ENCODE measurements at regions not wholly inside any gene's neighbourhood (a gene's known extent, or its start where the extent isn't known, plus 50 kb on each side); places are given as distances from the start of the nearest gene placed in this dataset.

GRCh38 chr13:44664308-44664707, 88.2 kb upstream of the TSC22D1 start:
- H3K36me3 ChIP-seq (ENCODE audit: insufficient read depth, low read length, poor library complexity, severe bottlenecking): no peaks in the 10 kb centered on the region
- BruUV-seq (replicated peaks): no TSS peak
- CTCF ChIA-PET: no interaction called here
- no peak for TF ChIP-seq EZH2 (IDR thresholded peaks at IDR 0.05; ENCODE audit: borderline replicate concordance, low read depth, low read length, poor library complexity, severe bottlenecking)
- no peak for TF ChIP-seq CTCF (conservative IDR thresholded peaks at IDR 0.05; ENCODE audit: low read depth, low read length)
- H3K9me3 ChIP-seq (ENCODE audit: low read depth, low read length, poor library complexity, severe bottlenecking): no peaks in the 10 kb centered on the region
- no peak overlapping the region for H3K27ac ChIP-seq (ENCODE audit: low read depth, low read length, poor library complexity, severe bottlenecking)
- H3K27me3 ChIP-seq (replicated peaks; ENCODE audit: insufficient read depth, low read depth, low read length, poor library complexity): peaks cover 2% of the 10 kb centered on the region
- POLR2A ChIA-PET (ENCODE audit: low non-redundant PET): no interaction called here
- no peaks in the 10 kb centered on the region for H3K4me1 ChIP-seq (ENCODE audit: insufficient read depth, low read length, poor library complexity, severe bottlenecking)
- no peak for DNase-seq (ENCODE audit: low spot score)
- H3K4me3 ChIP-seq (ENCODE audit: low read depth, low read length, poor library complexity, severe bottlenecking): no peak overlapping the region
- intact Hi-C loops (cut with micrococcal nuclease; ENCODE audit: unreplicated experiment): no loop called here

DNA sequence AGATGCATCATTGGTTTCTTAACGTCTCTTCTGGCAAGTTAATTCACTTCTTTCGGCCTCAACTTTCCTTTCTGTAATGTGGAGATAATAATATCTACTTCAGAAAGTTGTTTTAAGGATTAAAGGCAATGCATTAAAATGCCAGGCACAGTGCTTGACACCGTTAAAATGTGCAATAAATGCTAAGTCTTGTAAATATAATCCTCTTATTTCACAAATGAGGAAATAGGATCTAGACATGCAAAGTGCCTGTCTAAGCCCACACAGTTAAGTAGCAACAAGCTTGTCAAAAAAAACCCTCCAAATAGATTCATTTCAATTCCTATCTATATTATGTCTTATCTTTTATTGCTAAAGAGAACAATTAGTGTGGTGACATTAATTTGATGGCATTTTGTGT, 86.4 kb upstream of the TSC22D1 start:
- no peaks in the 10 kb centered on the region for H3K4me1 ChIP-seq (ENCODE audit: insufficient read depth, low read length, poor library complexity, severe bottlenecking)
- H3K36me3 ChIP-seq (ENCODE audit: insufficient read depth, low read length, poor library complexity, severe bottlenecking): no peaks in the 10 kb centered on the region
- DNase-seq (ENCODE audit: low spot score): no peak
- no peak overlapping the region for H3K4me3 ChIP-seq (ENCODE audit: low read depth, low read length, poor library complexity, severe bottlenecking)
- H3K9me3 ChIP-seq (ENCODE audit: low read depth, low read length, poor library complexity, severe bottlenecking): no peaks in the 10 kb centered on the region
- CTCF ChIA-PET: no interaction called here
- H3K27ac ChIP-seq (ENCODE audit: low read depth, low read length, poor library complexity, severe bottlenecking): no peak overlapping the region
- no TSS peak for BruUV-seq (replicated peaks)
- POLR2A ChIA-PET (ENCODE audit: low non-redundant PET): no interaction called here
- H3K27me3 ChIP-seq (replicated peaks; ENCODE audit: insufficient read depth, low read depth, low read length, poor library complexity): peaks cover 2% of the 10 kb centered on the region
- TF ChIP-seq CTCF (conservative IDR thresholded peaks at IDR 0.05; ENCODE audit: low read depth, low read length) (no peak), EZH2 (IDR thresholded peaks at IDR 0.05; ENCODE audit: borderline replicate concordance, low read depth, low read length, poor library complexity, severe bottlenecking) (no peak)
- intact Hi-C loops (cut with micrococcal nuclease; ENCODE audit: unreplicated experiment): no loop called here

GRCh38 chr13:44661936-44662335, 85.8 kb upstream of the TSC22D1 start:
- Histone ChIP-seq H3K4me1 (ENCODE audit: insufficient read depth, low read length, poor library complexity, severe bottlenecking) (no peaks in the 10 kb centered on the region), H3K4me3 (ENCODE audit: low read depth, low read length, poor library complexity, severe bottlenecking) (no peak overlapping the region), H3K27ac (ENCODE audit: low read depth, low read length, poor library complexity, severe bottlenecking) (no peak overlapping the region), H3K36me3 (ENCODE audit: insufficient read depth, low read length, poor library complexity, severe bottlenecking) (no peaks in the 10 kb centered on the region), H3K9me3 (ENCODE audit: low read depth, low read length, poor library complexity, severe bottlenecking) (no peaks in the 10 kb centered on the region), H3K27me3 (replicated peaks; ENCODE audit: insufficient read depth, low read depth, low read length, poor library complexity) (peaks cover 2% of the 10 kb centered on the region)
- ChIA-PET CTCF (no interaction called here), POLR2A (ENCODE audit: low non-redundant PET) (no interaction called here)
- TF ChIP-seq EZH2 (IDR thresholded peaks at IDR 0.05; ENCODE audit: borderline replicate concordance, low read depth, low read length, poor library complexity, severe bottlenecking) (no peak), CTCF (conservative IDR thresholded peaks at IDR 0.05; ENCODE audit: low read depth, low read length) (no peak)
- no peak for DNase-seq (ENCODE audit: low spot score)
- intact Hi-C loops (cut with micrococcal nuclease; ENCODE audit: unreplicated experiment): no loop called here
- BruUV-seq (replicated peaks): no TSS peak
